Panc1 (cell line): ENCODE measurements at regions not wholly inside any gene's neighbourhood (a gene's known extent, or its start where the extent isn't known, plus 50 kb on each side); places are given as distances from the start of the nearest gene placed in this dataset.

Source experiments
- ATAC-seq: fragments of 200-7000 bp; cut with Tn5 transposase; 2 replicates; pipeline ENCODE4 v1.9.1; 2020; ENCODE audit warnings: mild to moderate bottlenecking, moderate library complexity
- BruUV-seq: library from RNA; stranded (reverse); fragments of 400-500 nt; replicated peaks from 2 replicates; lab custom pipeline; 2021; lab: Mats Ljungman, UMichigan
- CTCF ChIA-PET: fragments of 300-600 bp; sonication (Branson Sonifier 250); formaldehyde crosslinking; loops from one replicate; lab custom pipeline; 2022; ENCODE audit warnings: antibody characterized with exemption; lab: Charles Lee
- POLR2A ChIA-PET: fragments of 300-600 bp; sonication (Branson Sonifier 250); formaldehyde crosslinking; loops from one replicate; lab custom pipeline; 2022; ENCODE audit warnings: antibody characterized with exemption; lab: Charles Lee
- DNase-seq: peaks from one replicate; pipeline ENCODE4 v3.0.0-alpha.2; 2010; ENCODE audit warnings: low read depth, low spot score
- H3K27ac ChIP-seq: 2 replicates; pipeline ENCODE4 v1.5.1; 2011; ENCODE audit warnings: mild to moderate bottlenecking, low read length, inconsistent platforms
- H3K27me3 ChIP-seq: fragments of 200-500 bp; sonication (Bioruptor generic); 2 replicates; pipeline ENCODE4 v1.6.0; 2014; ENCODE audit warnings: low read length, inconsistent platforms; ENCODE audit not compliant: control insufficient read depth, insufficient read depth
- H3K36me3 ChIP-seq: fragments of 200-500 bp; sonication (Bioruptor generic); 2 replicates; pipeline ENCODE4 v1.5.1; 2014; ENCODE audit warnings: inconsistent platforms, mild to moderate bottlenecking, low read length, moderate library complexity; ENCODE audit not compliant: control insufficient read depth, insufficient read depth
- H3K4me1 ChIP-seq: 2 replicates; pipeline ENCODE4 v1.5.1; 2011; ENCODE audit warnings: inconsistent platforms, mild to moderate bottlenecking, low read length, moderate library complexity; ENCODE audit not compliant: control insufficient read depth, insufficient read depth
- H3K4me3 ChIP-seq, 2 experiments: 2 replicates each; pipeline ENCODE4 v1.5.1; 2011 to 2012; ENCODE audit warnings: low read depth in 2 of 2, low read length in 2 of 2, mild to moderate bottlenecking in 2 of 2, inconsistent platforms in 1 of 2, moderate library complexity in 1 of 2
- H3K9me3 ChIP-seq: fragments of 200-500 bp; sonication (Bioruptor generic); 2 replicates; pipeline ENCODE4 v1.5.1; 2014; ENCODE audit warnings: low read depth, mild to moderate bottlenecking, inconsistent platforms, low read length, moderate library complexity; ENCODE audit not compliant: control insufficient read depth, insufficient read depth
- CTCF ChIP-seq: fragments of 450-650 bp; IDR thresholded peaks from 2 replicates; pipeline ENCODE4 v1.5.1; 2017; ENCODE audit warnings: mild to moderate bottlenecking
- POLR2AphosphoS5 ChIP-seq: IDR thresholded peaks from 2 replicates; pipeline ENCODE4 v1.6.1; 2012; ENCODE audit warnings: mild to moderate bottlenecking, low read depth, low read length, moderate library complexity
- REST ChIP-seq, 2 experiments: IDR thresholded peaks; 2 replicates each; pipeline ENCODE4 v1.6.1; 2011 to 2012; ENCODE audit warnings: low read depth in 2 of 2, control low read depth in 1 of 2, low read length in 1 of 2, mild to moderate bottlenecking in 1 of 2, moderate library complexity in 1 of 2; ENCODE audit not compliant: insufficient read depth in 1 of 2
- SIN3A ChIP-seq: IDR thresholded peaks from 2 replicates; pipeline ENCODE4 v1.6.1; 2012; ENCODE audit warnings: low read depth, mild to moderate bottlenecking, low read length, moderate library complexity, borderline replicate concordance; ENCODE audit not compliant: insufficient read depth
- TCF7L2 ChIP-seq: IDR thresholded peaks from 2 replicates; pipeline ENCODE4 v1.6.1; 2011; ENCODE audit warnings: mild to moderate bottlenecking, low read depth, low read length, inconsistent platforms
- in situ Hi-C: cut with HindIII; loops from 2 replicates; pipeline ENCODE4 v1.10.0; 2016; ENCODE audit warnings: low sequenced_read_pairs, low pct_unique_long_range_greater_than_20kb
- intact Hi-C: fragments of 100-400 bp; cut with micrococcal nuclease; formaldehyde crosslinking; loops from one replicate; pipeline ENCODE4 v1.10.0; 2022; ENCODE audit not compliant: unreplicated experiment

- ATAC-seq (no peak), DNase-seq (no peak)
- no TSS peak for BruUV-seq
- Histone ChIP-seq H3K9me3 (no peaks in the 10 kb centered on the region), H3K27ac (no peak overlapping the region), H3K4me3 (no peak overlapping the region), H3K36me3 (no peaks in the 10 kb centered on the region), H3K27me3 (no peaks in the 10 kb centered on the region), H3K4me1 (no peaks in the 10 kb centered on the region)
- in situ Hi-C loops: no loop called here
- ChIA-PET CTCF (no interaction called here), POLR2A (no interaction called here)
- intact Hi-C loops: no loop called here
- no peak for TF ChIP-seq TCF7L2
- TF ChIP-seq POLR2AphosphoS5: no peak
- TF ChIP-seq CTCF: no peak
- TF ChIP-seq REST (IDR thresholded peaks at IDR 0.05; ENCODE audit: insufficient read depth in 1 of 2, low read depth in 2 of 2, low read length in 1 of 2): no peak
- TF ChIP-seq SIN3A: no peak
These were observed 338.2 kb upstream of the PABPC4L start for GRCh38 chr4:134539729-134540231.

GRCh38 chr4:134537701-134538100 is 336.1 kb upstream of the PABPC4L start:
- DNase-seq: no peak
- TF ChIP-seq REST (IDR thresholded peaks at IDR 0.05; ENCODE audit: insufficient read depth in 1 of 2, low read depth in 2 of 2, low read length in 1 of 2): no peak
- TF ChIP-seq SIN3A: no peak
- no peak for TF ChIP-seq CTCF
- in situ Hi-C loops (no loop called here), intact Hi-C loops (no loop called here)
- no peak for ATAC-seq
- ChIA-PET CTCF (no interaction called here), POLR2A (no interaction called here)
- H3K27ac ChIP-seq: no peak overlapping the region
- no peaks in the 10 kb centered on the region for H3K9me3 ChIP-seq
- H3K4me3 ChIP-seq: no peak overlapping the region
- no peaks in the 10 kb centered on the region for H3K27me3 ChIP-seq
- H3K4me1 ChIP-seq: no peaks in the 10 kb centered on the region
- no TSS peak for BruUV-seq
- H3K36me3 ChIP-seq: no peaks in the 10 kb centered on the region
